Glomerular endothelial cell (primary cell): ENCODE measurements at regions not wholly inside any gene's neighbourhood (a gene's known extent, or its start where the extent isn't known, plus 50 kb on each side); places are given as distances from the start of the nearest gene placed in this dataset.
"Not testable (repeated sequence)": the region's sequence is repeated elsewhere in the genome, so short reads cannot be mapped to it uniquely, and the experiment has no call there.

ENCODE experiments used
- DNase-seq: peaks from one replicate; pipeline ENCODE4 v3.0.0-alpha.2; 2011; ENCODE audit warnings: low read depth, low spot score; ENCODE audit errors: extremely low read depth

DNA sequence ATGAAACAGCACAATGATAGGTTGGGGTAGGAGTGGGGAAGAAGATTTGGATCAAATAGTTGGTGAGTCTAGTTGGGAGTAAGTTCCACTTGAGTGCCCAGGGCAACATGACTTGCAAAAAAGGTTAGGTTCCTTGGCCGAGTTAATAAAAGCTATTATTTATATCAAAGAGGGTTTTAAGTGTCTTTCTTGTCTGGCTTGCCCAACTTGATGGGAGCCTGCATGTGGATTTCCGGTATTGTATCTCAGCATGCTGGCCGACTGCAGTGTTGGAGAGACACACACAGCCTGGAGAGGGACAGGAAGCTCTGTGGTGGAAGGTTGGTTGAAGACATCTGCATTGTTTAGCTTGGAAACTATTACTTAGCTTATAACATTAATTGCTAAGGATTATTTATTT lies 449.5 kb upstream of the TBL1XR1 start:
- DNase-seq: no peak

DNA sequence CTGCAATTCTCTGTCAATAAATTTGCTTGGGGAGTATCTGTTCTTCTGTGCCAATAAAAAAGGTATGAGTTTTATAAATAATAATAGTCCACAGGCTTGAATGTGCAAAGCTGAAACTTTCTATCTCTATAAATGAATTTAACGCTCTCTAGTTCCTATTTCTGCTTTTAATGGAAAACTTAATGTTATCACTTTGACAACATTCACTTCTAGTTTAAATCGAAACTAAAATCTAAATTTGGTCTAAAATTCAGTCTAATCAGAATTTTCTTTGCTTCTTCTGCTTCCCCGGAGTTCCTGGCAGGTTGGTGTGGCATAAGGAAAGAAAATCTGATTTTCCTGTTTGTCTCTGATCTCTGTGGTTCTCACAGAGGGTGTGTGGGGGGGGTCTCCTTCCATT lies 450.1 kb upstream of the TBL1XR1 start:
- no peak for DNase-seq

DNA sequence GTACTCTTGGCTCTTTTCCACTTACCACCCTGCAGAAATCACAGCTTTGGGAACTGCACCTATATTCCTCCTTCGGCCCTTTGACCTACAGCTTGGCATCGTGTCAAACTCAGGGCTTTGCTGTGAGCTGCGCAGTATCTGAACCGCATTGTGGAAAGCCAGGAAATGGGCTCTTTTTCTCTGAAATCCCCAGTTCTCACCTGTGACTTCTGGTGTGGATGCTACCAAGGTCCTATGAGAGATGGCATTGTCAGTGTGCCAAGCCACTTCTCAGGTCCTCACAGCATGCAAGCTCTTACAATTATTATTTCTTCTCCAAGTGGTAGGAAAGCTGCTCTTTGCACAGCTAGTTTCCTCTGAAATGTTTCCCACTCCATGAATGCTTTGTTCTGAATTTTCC lies 450.6 kb upstream of the TBL1XR1 start:
- no peak for DNase-seq

DNA sequence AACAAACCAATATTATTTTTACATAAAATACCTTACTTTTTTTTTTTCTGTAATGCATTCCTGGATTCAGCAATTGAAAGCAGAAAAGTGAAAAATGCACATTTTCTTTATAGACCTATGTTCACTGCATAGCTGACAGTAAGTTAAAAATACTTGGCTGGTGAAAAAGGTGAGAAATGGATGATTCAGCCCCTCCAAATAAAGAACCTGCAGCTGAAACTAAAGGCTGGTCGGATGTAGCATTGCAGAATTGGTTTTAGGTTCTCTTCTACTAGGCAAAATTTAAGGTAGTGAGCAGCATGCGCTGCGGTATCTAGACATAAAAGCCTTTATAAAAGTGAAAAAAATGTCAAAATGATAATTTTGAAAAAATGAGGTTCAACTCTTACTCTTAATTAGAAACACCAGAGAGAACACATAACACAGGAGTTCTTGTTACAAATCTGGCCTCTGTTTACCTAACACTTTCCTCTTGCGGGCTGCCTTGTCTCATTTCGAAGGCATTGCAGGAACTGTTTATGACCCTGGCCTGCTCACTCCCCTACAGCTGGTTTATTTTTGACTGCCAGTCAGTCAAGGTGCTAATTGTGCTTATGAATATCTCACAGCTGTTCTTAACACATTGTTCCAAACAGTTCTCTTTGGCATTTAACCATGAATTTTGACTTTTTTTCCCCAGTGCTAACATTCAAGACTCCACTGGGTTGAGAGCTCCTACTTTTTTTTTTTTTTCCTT lies 455.4 kb upstream of the TBL1XR1 start:
- no peak for DNase-seq

DNA sequence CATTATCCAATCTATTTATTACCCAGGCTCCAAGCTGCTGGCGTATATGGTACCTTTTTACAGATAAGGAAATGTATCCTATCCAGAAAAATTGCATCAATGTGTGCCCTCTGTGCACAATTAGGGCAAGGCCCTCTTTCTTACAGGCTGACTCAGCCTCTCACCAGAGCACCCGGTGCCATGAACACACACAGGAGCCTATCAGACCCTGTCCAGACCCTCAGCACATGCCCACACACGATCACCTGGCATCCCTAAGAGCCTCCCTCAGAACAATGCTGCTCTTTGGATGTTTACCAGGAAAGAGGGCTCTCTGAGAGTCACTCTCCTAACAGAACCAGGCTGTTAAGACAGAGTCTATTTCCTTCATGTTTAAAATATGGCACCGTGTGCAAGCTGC lies 460.0 kb upstream of the TBL1XR1 start:
- no peak for DNase-seq

DNA sequence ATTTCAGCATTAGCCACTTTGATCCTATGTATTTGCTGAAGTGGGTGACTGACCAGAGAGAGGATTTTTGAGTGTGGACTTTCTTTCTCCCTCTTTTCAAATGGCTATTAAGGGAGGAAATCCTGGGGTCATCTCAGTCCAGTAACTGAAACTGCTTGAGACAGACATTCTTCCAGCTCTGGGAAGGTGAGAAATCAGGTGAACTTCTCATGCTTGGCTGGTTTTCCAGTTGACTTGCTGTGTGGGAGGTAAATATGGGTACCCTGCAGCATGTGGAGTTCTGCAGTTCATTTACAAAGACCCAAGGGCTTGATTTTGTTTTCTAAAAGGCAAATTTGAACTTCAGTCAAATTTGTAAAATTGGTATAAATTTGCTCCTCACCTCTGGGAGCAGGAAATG lies 461.1 kb upstream of the TBL1XR1 start:
- DNase-seq: no peak

DNA sequence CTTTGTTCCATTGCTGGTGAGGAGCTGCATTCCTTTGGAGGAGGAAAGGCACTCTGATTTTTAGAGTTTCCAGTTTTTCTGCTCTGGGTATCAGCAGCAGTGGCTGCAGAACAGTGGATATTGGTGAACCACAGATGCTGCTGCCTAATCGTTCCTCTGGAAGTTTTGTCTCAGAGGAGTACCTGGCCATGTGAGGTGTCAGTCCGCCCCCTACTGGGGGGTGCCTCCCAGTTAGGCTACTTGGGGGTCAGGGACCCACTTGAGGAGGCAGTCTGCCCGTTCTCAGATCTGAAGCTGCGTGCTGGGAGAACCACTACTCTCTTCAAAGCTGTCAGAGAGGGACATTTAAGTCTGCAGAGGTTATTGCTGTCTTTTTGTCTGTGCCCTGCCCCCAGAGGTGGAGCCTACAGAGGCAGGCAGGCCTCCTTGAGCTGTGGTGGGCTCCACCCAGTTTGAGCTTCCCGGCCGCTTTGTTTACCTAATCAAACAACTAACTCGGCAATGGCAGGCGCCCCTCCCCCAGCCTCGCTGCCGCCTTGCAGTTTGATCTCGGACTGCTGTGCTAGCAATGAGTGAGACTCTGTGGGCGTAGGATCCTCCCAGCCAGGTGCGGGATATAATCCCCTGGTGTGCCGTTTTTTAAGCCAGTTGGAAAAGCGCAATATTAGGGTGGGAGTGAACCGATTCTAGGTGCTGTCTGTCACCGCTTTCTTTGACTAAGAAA lies 467.3 kb upstream of the TBL1XR1 start:
- not testable (repeated sequence) for DNase-seq

DNA sequence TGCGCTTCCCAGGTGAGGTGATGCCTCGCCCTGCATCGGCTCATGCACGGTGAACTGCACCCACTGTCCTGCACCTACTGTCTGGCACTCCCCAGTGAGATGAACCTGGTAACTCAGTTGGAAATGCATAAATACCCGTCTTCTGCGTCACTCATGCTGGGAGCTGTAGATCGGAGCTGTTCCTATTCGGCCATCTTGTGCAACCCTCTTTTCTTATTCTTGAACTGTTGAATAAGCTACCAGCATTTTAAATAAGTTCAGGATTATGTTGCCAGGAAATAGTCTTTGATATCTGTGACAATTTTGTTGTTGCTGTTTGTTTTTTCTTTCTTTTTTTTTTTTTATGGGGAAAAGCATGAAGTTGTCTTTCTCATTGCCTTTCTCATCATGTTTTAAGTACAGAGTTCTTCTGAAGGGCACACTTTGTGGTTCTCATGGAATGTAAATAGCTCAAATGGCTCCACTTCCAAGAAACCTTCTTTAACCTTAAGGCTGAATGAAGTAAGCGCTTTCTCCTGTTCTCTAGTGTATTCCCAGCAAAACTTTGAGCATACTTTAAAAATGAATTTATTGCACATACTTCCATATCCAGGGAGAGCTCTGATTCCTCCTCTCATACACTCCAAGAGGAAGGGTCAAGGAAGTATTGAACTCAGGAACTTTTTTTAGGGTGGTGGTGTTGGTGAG lies 468.0 kb upstream of the TBL1XR1 start:
- no peak for DNase-seq

DNA sequence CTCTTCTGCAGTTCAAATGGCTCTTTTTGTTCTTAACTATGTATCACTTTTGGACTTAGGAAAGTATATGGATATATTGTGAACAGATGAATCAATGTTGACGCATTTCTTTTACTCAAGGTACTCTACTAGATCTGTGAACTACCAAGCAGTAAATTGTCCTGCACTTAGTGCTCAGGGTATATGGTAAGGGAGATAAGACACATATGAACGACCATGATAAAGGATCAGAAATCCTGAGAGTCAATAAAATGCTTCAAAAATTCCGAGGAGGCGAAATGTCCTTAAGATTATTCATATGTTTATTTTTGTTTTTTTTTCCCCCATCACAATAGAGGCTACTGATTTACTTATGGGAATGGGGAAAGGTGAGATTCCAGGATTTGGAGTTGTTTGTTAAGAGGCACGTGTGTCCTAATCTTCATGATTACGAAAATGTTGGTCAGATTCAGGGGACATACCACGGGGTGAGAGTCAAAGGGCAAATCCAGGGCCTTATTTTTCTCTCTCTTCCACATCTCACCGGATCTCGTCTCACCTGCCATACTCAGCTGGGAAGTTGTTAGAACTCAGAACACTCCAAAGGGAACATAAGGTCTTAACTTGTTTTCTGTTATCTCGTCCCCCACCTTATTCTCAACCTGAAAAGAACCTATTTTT lies 475.1 kb upstream of the TBL1XR1 start:
- no peak for DNase-seq

DNA sequence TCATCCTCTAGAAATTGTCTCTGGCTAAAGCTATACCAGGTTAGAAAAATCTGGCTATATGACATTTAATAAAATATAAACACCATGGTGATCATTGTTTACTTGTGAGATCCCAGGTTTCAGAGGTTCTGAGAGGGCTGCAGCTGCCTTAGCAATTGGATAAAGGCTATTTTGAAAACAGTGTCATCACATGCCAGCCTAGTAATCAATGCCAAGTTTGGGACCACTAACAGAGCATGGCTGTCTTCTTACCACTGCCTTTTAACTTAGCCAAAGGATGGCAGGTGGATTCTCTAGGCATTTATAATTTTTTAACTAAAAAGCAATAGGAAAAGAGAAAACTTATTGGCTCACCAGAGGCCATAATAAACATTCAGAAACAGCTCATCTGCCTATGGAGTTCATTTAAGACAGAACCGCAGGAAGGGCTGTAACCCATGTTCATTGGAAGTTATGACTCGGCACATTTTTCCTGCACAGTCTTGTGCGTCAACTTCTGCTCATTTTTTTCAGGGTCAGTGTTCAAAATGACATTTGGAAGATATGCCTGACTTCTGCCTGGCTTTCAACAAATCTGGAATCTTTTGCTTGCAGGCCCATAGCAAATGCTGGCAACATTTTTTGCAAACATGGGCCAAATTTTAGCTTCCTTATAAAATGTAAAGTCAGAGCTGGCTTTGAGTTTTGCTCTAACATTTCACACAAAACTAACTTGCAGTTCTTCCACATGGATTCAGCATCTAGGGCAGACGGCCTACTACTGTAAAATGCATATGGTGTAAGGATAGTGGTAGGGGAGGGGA lies 476.0 kb upstream of the TBL1XR1 start:
- no peak for DNase-seq

DNA sequence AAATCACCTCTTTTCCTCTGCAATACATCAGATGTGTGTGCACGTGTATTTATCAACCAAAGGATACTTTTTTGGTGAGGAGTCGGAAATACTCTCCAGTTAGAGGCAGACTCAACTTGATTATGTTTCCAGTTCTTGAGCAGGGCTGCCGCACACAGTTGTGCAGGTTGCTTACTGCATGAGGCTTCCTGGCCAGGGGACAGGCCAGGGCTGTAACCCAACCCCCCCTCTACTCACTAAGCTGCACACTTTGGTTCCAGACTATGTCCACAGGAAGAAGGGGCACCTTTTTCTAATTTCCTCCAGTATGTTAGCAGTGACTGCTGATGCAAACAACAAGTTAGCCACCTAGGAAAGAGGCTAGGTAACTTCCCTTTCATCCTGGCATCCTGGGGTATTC lies 476.9 kb upstream of the TBL1XR1 start:
- no peak for DNase-seq

DNA sequence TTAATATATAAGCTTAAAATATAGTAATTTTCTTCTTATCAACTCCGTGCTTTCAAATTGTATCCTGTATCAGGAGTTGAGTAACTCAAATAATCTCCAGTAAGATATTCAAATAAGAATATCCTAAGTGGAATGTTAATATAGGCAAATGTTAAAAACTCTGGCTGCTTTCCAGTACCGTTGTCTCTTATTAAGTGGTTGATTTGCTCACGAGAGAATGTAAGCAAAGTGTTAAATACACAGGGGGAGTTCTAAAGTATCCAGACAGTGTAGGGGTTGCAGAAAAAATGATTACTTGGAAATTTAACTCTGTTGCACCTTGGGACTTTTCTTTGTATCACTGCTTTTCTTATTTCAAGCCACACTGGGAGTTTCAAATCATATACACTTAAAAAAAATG lies 478.9 kb upstream of the TBL1XR1 start:
- DNase-seq: no peak

DNA sequence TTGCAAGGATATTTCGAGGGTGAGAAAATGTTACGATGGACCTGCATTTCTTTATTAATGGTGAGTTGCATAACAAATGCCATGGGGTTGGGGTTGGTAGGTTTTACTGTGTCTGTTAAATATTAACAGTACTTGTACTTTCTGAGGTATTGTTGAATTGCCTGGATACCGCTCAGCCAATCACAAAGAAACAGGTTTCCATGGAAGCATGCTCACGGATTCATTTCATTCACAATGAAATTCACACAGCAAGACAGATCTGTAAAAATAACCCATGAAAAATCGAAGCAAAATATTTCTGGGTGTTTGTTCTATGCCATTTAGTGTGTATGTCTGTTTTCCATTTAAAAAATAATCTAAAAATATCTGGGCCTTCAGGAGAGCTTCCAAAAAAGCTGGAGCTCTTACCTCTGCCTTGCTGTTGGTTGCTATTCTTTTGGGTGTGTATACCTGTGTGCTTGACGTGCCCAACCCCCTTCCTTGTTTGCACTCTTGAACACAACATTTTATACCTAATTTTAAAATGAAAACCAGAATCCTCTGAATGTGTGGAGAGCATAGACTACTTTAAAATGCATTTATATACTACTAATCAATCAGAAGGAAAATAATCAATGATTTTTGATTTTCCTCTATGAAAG lies 479.8 kb upstream of the TBL1XR1 start:
- DNase-seq: no peak

DNA sequence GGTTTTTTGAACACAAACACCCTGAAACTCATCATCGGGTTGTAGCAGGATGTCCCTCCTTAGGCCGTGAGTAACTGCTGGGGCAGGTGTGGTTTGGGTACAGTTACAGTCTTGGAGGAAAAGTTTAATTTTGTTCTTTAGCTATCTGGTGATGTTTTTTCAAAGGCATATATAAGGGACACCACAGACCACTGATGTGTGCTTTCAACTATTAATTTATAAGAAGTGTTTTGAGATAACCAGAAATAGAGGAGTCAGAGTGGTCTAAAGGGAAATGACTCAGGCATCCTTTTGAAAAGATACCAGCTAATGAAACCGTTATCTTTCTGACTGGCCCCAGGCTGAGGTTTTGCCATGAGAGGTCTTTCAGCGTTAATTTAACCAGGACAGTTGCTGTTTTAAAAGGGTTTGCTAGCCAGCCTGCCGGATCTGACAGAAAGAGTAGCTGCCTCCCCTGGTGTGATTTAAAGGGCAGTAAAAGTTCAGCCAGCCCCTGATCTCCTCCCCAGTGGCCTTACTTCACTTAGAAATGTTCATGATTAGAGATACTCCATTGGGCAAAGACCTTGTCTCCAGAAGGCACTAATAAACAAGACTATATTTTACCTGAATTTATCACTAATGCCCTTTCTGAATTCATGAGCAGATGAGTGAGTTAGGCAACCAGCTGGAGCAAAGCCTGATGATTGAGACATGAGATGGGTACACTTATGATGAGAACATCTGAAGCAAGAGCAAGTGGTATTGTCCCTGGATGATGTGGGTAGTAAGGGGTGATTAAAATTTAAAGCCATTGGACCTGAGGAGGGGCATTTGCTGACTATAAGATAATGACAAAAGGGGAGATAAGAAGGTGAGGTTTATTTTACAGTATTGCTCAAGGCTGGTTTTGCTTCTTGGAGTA lies 482.5 kb upstream of the TBL1XR1 start:
- no peak for DNase-seq

DNA sequence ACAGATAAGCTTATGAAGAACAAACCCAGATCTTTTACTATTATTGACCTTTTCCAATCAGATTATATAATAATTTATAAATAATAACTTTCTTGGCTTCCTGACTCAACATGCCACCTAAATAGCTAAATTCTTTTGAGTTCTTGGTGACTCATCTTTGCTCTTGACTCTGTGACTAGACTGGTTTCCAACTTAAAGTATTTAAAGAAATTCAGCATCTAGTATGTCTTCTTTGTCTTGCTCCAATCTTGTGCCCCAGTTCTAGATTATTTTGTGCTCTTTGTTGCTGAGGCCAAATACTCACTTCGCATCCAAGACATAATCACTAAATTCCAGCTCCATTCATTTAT lies 483.2 kb upstream of the TBL1XR1 start:
- no peak for DNase-seq

DNA sequence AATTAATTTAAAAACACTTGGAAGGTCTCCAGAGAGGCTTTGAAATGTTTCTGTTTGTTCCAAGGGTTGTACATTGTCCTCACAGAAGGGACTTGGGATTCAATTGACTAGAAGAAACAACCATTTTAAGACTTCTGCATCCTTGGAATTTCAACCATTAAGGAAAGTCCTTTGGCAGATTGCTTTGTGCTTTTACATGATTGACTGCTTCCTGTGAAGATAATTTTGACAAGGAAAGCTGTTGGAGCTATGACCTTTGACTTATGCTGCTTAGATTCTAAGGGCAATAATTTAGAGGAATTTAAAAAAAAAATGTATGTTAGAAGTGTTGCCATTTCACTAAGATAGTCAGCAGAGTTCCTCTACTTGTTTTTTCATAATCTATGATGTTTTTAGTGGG lies 483.9 kb upstream of the TBL1XR1 start:
- no peak for DNase-seq

DNA sequence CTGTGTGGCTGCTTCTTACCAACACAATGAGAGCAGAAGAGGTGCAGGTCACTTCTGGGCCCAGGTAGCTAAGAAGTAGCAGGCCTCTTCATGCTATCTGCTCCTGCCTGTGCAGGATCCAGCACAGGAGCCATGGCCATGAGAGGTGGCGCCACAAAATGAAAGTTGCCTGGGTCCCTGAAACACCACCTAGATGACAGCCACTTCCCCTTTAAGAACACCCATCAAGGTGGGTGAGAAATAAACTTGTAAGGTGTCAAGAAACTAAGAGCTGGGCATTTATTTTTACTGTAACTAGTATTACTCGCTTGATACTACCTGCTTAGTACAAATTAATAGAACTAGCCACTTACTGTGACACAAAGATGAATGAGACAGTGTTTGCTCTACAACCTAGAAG lies 484.6 kb upstream of the TBL1XR1 start:
- no peak for DNase-seq

DNA sequence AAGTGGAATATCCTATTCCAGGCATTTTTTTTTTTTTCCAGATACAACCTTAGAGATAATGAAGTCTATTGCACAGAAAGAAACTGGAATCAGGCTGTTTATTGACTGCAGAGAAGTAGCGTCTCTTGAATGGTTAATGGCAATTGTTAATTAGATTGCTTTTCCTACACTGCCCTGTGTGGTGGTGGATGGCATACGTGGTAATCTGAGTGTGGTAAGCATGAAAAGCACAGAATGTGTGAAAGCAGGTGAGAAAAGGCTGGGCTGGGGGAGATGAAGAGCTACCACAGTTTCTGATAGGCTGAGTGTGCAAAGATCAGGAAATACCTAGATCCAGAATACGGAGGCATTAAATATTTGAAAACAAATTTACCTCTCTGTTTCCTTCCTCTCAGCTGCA lies 486.3 kb upstream of the TBL1XR1 start:
- no peak for DNase-seq

DNA sequence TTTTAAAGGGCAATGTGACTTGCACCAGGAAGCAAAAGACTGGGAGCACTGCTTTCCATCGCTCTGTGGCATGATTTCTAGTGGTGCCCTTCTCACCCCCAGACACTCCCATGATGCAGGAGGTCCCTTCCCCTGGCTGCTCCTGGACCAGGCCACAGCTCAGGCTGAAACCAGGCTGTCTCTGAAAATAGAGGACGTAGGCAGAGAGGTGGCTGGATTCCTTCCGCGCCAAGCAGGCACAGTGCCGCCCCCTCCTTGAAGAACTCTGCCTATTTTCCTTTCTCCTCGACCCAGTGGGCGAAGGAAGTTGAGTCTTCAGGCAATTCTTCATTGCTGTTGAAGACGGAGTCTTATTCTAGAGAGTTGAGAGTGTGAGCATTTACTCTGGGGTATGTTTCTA lies 489.4 kb upstream of the TBL1XR1 start:
- DNase-seq: no peak
